SK-N-MC (cell line): ENCODE measurements at regions not wholly inside any gene's neighbourhood (a gene's known extent, or its start where the extent isn't known, plus 50 kb on each side); places are given as distances from the start of the nearest gene placed in this dataset.

Experiments used
- EZH2 ChIP-seq: fragments of 200-600 bp; sonication (generic); IDR thresholded peaks from one replicate; pipeline ENCODE4 v1.6.1; 2017; ENCODE audit warnings: antibody characterized with exemption
- POLR2AphosphoS5 ChIP-seq: IDR thresholded peaks from 2 replicates; pipeline ENCODE4 v1.6.1; 2012; ENCODE audit warnings: mild to moderate bottlenecking, low read depth, low read length, borderline replicate concordance

DNA sequence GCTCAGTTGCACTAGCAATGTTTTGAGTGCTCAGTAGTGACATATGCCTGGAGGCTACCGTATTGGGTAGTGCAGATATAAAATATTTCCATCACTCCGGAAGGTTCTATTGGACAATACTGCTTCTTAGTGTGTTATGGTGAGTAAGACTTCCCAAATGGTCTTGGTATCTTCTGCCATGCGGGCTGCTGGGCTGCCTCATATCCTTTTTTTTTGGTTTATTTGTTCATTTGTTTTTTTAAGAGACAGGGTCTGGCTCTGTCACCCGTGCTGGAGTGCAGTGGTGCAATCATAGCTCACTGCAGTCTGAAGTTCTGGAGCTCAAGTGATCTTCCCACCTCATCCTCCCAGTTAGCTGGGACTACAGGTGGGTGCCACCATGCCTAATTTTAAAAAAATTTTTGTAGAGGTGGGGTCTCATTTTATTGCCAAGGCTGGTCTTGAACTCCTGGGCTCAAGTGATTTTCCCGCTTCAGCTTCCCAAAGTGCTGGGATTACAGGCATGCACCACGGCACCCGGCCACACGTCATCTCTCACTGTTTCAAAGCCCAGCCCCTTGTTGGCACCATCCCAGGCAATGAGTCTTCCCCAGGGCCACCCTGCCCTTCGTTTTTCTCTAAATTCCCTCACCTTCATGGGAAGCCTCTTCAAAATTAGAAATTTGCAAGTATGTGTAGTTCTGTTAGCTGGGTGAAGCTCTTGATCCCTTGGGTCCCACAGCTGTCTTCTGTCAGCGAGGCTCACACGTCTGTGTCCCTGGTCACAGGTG lies 111.0 kb upstream of the KLF14 start:
- TF ChIP-seq POLR2AphosphoS5 (no peak), EZH2 (no peak)
